ENCODE measurements at regions not wholly inside any gene's neighbourhood (a gene's known extent, or its start where the extent isn't known, plus 50 kb on each side); places are given as distances from the start of the nearest gene placed in this dataset.

- no peak for DNase-seq (ENCODE audit: low read depth, low spot score)
- no peak overlapping the region for H3K4me3 Mint-ChIP-seq
- TF ChIP-seq CTCF (conservative IDR thresholded peaks at IDR 0.05): no peak
- H3K9me3 Mint-ChIP-seq: peaks cover 4% of the 10 kb centered on the region
- peaks cover 3% of the 10 kb centered on the region for H3K27me3 Mint-ChIP-seq (ENCODE audit: low read depth)
- H3K4me1 Mint-ChIP-seq: no peaks in the 10 kb centered on the region
- no peak overlapping the region for H3K27ac Mint-ChIP-seq (ENCODE audit: unreplicated experiment)
- peaks cover 4% of the 10 kb centered on the region for H3K36me3 Mint-ChIP-seq (ENCODE audit: low read depth)
Measured at GRCh38 chr22:33221568-33221967, 163.4 kb upstream of the SYN3 start.

GRCh38 chr22:33220476-33221080 lies 162.4 kb upstream of the SYN3 start:
- H3K9me3 Mint-ChIP-seq: no peaks in the 10 kb centered on the region
- no peaks in the 10 kb centered on the region for H3K4me1 Mint-ChIP-seq
- H3K36me3 Mint-ChIP-seq (ENCODE audit: low read depth): no peaks in the 10 kb centered on the region
- TF ChIP-seq CTCF (conservative IDR thresholded peaks at IDR 0.05): no peak
- H3K27ac Mint-ChIP-seq (ENCODE audit: unreplicated experiment): no peak overlapping the region
- peaks cover 3% of the 10 kb centered on the region for H3K27me3 Mint-ChIP-seq (ENCODE audit: low read depth)
- no peak for DNase-seq (ENCODE audit: low read depth, low spot score)
- no peak overlapping the region for H3K4me3 Mint-ChIP-seq

GRCh38 chr22:33219648-33220384 lies 161.6 kb upstream of the SYN3 start:
- Mint-ChIP-seq H3K9me3 (no peaks in the 10 kb centered on the region), H3K4me1 (no peaks in the 10 kb centered on the region), H3K27ac (ENCODE audit: unreplicated experiment) (no peak overlapping the region), H3K4me3 (no peak overlapping the region), H3K27me3 (ENCODE audit: low read depth) (peaks cover 3% of the 10 kb centered on the region), H3K36me3 (ENCODE audit: low read depth) (no peaks in the 10 kb centered on the region)
- no peak for TF ChIP-seq CTCF (conservative IDR thresholded peaks at IDR 0.05)
- no peak for DNase-seq (ENCODE audit: low read depth, low spot score)

DNA sequence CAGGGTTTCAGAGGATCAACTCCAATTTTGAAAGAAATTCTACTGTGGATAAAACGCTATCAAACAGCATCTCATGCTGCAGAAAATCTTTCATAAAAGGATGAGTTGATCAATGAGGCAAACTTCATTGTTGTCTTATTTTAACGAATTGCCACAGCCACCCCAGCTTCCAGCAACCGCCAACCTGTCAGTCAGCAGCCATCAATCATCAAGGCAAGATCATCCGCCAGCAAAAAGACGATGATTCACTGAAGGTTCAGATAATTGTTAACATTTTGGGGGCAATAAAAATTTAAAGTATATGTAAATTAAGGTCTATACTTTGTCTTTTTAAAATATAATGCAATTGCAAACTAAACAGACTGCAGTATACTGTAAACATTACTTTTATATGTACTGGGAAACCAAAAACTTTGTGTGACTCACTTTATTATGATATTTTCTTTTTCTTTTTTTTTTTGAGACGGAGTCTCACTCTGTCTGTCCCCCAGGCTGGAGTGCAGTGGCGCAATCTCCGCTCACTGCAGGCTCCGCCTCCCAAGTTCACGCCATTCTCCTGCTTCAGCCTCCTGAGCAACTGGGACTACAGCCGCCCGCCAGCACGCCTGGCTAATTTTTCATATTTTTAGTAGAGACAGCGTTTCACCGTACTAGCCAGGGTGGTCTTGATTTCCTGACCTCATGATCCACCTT lies 155.3 kb upstream of the SYN3 start:
- no peak overlapping the region for H3K4me3 Mint-ChIP-seq
- no peaks in the 10 kb centered on the region for H3K4me1 Mint-ChIP-seq
- no peak for TF ChIP-seq CTCF (conservative IDR thresholded peaks at IDR 0.05)
- H3K36me3 Mint-ChIP-seq (ENCODE audit: low read depth): no peaks in the 10 kb centered on the region
- no peak overlapping the region for H3K27ac Mint-ChIP-seq (ENCODE audit: unreplicated experiment)
- no peak for DNase-seq (ENCODE audit: low read depth, low spot score)
- peaks cover 4% of the 10 kb centered on the region for H3K27me3 Mint-ChIP-seq (ENCODE audit: low read depth)
- H3K9me3 Mint-ChIP-seq: no peaks in the 10 kb centered on the region

GRCh38 chr22:33209930-33210784 lies 152.0 kb upstream of the SYN3 start:
- TF ChIP-seq CTCF (conservative IDR thresholded peaks at IDR 0.05): peak; percentile 73
- Mint-ChIP-seq H3K9me3 (no peaks in the 10 kb centered on the region), H3K27ac (ENCODE audit: unreplicated experiment) (no peak overlapping the region), H3K4me3 (no peak overlapping the region), H3K27me3 (ENCODE audit: low read depth) (peaks cover 25% of the 10 kb centered on the region), H3K36me3 (ENCODE audit: low read depth) (no peaks in the 10 kb centered on the region), H3K4me1 (no peaks in the 10 kb centered on the region)
- peak; percentile 44 for DNase-seq (ENCODE audit: low read depth, low spot score)

Data from neural crest cell (in vitro differentiated cells).